Osteoblast (primary cell): ENCODE measurements at regions not wholly inside any gene's neighbourhood (a gene's known extent, or its start where the extent isn't known, plus 50 kb on each side); places are given as distances from the start of the nearest gene placed in this dataset.

Source experiments
- DNase-seq: peaks from one replicate; pipeline ENCODE4 v3.0.0; 2011; ENCODE audit warnings: low spot score, mixed read lengths; ENCODE audit not compliant: insufficient read length; ENCODE audit errors: missing footprints
- H2AFZ ChIP-seq: 2 replicates; pipeline ENCODE4 v1.6.0; 2011; ENCODE audit warnings: mild to moderate bottlenecking, low read length
- H3K27ac ChIP-seq: 2 replicates; pipeline ENCODE4 v1.5.1; 2011; ENCODE audit warnings: mild to moderate bottlenecking, low read depth, low read length, moderate library complexity
- H3K27me3 ChIP-seq: 2 replicates; pipeline ENCODE4 v1.6.0; 2012; ENCODE audit warnings: mild to moderate bottlenecking, control low read depth, inconsistent platforms, low read length, moderate library complexity; ENCODE audit not compliant: insufficient read depth
- H3K36me3 ChIP-seq: 2 replicates; pipeline ENCODE4 v1.5.1; 2011; ENCODE audit warnings: mild to moderate bottlenecking, low read length, control low read depth, moderate library complexity; ENCODE audit not compliant: insufficient read depth
- H3K4me1 ChIP-seq: 2 replicates; pipeline ENCODE4 v1.5.1; 2011; ENCODE audit warnings: mild to moderate bottlenecking, low read length, control low read depth, moderate library complexity; ENCODE audit not compliant: insufficient read depth
- H3K4me2 ChIP-seq: 2 replicates; pipeline ENCODE4 v1.6.0; 2011; ENCODE audit warnings: mild to moderate bottlenecking, low read length; ENCODE audit not compliant: insufficient read depth
- H3K4me3 ChIP-seq: fragments of 200-600 bp; sonication (generic); 3 replicates; pipeline ENCODE4 v1.5.1; 2012; ENCODE audit warnings: mild to moderate bottlenecking, low read length, inconsistent platforms; ENCODE audit not compliant: insufficient read depth
- H3K79me2 ChIP-seq: 2 replicates; pipeline ENCODE4 v1.6.0; 2012; ENCODE audit warnings: mild to moderate bottlenecking, low read length, control low read depth, inconsistent platforms; ENCODE audit not compliant: insufficient read depth
- H3K9me3 ChIP-seq: 2 replicates; pipeline ENCODE4 v1.5.1; 2011; ENCODE audit warnings: low read depth, low read length, control low read depth
- H4K20me1 ChIP-seq: 2 replicates; pipeline ENCODE4 v1.6.0; 2012; ENCODE audit warnings: mild to moderate bottlenecking, low read length, control low read depth; ENCODE audit not compliant: insufficient read depth
- TF ChIP-seq, protein P1 (sequence below): IDR thresholded peaks from 2 replicates; pipeline ENCODE4 v1.5.1; 2011; ENCODE audit warnings: mild to moderate bottlenecking, low read depth, low read length, moderate library complexity; ENCODE audit errors: extremely low read depth

DNA sequence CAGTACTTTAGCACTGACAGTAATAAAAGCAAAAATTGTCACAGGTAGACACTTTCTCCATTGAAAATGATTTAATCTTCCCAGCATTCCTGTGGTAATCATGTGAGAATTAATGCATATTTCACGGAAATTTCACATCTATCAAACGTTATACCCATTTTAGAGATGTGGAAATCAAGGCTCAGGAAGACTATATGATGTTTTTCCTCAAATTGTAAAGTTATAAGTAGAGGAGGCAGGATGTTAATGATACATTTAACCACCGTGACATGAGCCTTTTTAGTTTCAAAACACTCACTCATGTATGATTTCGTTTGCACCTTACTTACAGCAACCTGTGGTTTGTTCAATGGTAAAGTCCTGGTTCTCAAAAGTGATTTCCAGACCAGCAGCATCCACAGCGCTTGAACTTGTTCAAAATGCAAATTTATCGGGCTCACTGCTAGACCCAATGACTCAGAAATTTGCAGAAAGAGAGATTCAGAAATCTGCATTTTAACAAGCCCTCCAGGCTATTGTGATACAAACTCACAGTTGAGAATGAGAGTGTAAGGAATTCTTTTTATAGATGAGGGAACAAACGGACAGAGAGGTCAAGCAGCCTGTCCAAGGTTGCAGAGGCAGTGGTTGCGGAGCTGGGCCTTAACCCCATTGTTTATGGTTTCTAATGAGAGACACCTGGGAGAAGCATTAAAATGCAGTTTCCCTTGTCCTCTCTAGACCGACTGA is 654.8 kb upstream of the TBX3 start:
- no peak for DNase-seq
- Histone ChIP-seq H3K4me1 (peaks cover 14% of the 10 kb centered on the region), H3K27ac (no peak overlapping the region)

DNA sequence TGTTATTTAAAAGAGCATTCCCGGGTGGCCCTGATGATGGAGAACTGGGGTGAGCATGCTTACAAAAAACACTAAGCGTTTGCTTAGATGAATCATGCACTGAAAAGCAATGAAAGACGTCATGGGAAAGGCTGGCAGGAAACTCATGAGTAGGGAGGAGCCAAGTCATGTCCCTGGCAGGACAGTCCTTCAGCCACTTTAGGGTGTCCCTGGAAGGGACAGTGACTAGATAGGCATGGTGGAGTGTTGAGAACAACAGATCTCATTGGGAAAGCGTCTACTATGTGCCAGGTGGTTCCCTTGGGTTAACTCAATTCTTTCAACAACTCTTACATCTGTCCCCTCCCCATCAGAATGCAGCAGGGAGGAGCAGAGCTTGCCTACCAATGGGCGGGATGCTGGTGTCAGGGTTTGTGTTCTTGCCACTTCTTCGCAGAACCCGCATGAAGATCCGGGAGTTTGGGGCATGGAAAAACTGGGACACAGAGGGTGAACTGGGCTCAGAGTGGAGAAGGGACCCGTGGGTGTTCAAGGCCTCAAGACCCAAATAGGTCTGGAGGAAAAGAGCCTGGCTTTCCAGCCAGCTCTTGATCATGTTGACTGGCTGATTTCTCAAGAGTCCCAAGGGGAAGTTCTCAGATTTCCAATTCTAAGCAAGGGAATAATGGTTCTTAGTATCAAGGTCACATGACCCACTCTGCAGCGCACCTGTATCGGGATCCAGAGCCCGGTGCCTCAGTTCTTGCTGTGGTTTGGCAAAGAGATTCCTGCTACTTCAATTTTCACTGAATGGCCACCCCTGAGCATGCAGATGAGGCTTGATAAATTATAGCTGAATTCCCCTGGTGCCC is 653.9 kb upstream of the TBX3 start:
- peak; percentile 73 for DNase-seq
- Histone ChIP-seq H3K36me3 (no peaks in the 10 kb centered on the region), H3K4me1 (peaks cover 14% of the 10 kb centered on the region), H2AFZ (peak overlapping the region; percentile 24), H3K9me3 (no peaks in the 10 kb centered on the region), H3K4me3 (no peak overlapping the region), H3K79me2 (no peaks in the 10 kb centered on the region), H3K27me3 (no peaks in the 10 kb centered on the region), H3K4me2 (no peak overlapping the region), H3K27ac (peak overlapping the region; percentile 52), H4K20me1 (no peaks in the 10 kb centered on the region)
- TF ChIP-seq, protein P1, sequence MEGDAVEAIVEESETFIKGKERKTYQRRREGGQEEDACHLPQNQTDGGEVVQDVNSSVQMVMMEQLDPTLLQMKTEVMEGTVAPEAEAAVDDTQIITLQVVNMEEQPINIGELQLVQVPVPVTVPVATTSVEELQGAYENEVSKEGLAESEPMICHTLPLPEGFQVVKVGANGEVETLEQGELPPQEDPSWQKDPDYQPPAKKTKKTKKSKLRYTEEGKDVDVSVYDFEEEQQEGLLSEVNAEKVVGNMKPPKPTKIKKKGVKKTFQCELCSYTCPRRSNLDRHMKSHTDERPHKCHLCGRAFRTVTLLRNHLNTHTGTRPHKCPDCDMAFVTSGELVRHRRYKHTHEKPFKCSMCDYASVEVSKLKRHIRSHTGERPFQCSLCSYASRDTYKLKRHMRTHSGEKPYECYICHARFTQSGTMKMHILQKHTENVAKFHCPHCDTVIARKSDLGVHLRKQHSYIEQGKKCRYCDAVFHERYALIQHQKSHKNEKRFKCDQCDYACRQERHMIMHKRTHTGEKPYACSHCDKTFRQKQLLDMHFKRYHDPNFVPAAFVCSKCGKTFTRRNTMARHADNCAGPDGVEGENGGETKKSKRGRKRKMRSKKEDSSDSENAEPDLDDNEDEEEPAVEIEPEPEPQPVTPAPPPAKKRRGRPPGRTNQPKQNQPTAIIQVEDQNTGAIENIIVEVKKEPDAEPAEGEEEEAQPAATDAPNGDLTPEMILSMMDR, result no peak

More for the DNA sequence above, 654.8 kb upstream of the TBX3 start:
- no peaks in the 10 kb centered on the region for H4K20me1 ChIP-seq
- no peaks in the 10 kb centered on the region for H3K9me3 ChIP-seq
- no peaks in the 10 kb centered on the region for H3K27me3 ChIP-seq
- no peak overlapping the region for H2AFZ ChIP-seq
- H3K36me3 ChIP-seq, result no peaks in the 10 kb centered on the region
- TF ChIP-seq, protein P1, result no peak
- H3K4me2 ChIP-seq, result no peak overlapping the region
- H3K4me3 ChIP-seq, result no peak overlapping the region
- H3K79me2 ChIP-seq, result no peaks in the 10 kb centered on the region

DNA sequence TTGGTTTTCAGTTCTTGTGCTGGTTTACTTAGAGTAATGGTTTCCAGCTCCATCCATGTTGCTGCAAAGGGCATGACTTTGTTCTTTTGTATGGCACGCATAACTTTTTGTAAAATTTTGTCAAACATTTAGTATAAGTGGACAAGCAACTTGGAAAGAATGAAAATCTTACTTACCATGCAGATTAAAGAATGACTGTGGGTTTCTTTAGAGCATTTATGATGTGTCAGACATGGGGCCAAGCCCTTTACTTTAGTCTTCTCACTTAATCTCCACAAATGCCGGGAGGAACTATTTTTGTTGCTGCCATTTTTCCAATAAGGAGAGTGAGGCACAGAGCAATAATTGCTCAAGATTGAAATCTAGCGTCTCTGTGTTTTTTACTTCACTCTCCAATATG is 652.5 kb upstream of the TBX3 start:
- DNase-seq, result no peak
- TF ChIP-seq, protein P1, result no peak
- no peaks in the 10 kb centered on the region for H3K79me2 ChIP-seq
- H2AFZ ChIP-seq, result no peak overlapping the region
- peaks cover 8% of the 10 kb centered on the region for H3K4me1 ChIP-seq
- H3K9me3 ChIP-seq, result no peaks in the 10 kb centered on the region
- H3K4me2 ChIP-seq, result no peak overlapping the region
- no peaks in the 10 kb centered on the region for H4K20me1 ChIP-seq
- H3K27me3 ChIP-seq, result no peaks in the 10 kb centered on the region
- H3K27ac ChIP-seq, result no peak overlapping the region
- H3K4me3 ChIP-seq, result no peak overlapping the region
- H3K36me3 ChIP-seq, result no peaks in the 10 kb centered on the region

DNA sequence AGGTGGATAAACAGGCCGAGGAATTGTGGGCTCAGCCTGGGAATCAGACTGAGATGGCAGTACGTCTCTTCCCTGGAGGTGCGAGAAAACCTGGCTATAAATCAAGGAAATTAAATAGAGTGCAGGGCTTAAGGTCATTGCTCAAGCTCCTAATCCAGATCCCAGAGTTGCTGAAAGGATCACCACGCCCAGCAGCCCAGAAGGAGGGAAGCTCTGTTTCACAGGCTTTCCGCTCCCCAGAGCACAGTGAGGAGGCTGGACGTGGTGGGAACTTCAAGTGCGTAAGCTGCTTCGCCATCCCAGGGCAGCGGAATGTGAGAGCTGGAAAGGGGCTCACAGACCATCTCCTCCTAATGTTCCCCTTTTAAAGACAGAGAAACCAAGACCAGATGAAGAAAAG is 651.6 kb upstream of the TBX3 start:
- H3K36me3 ChIP-seq, result no peaks in the 10 kb centered on the region
- no peak for DNase-seq
- no peak overlapping the region for H3K4me2 ChIP-seq
- H3K27me3 ChIP-seq, result no peaks in the 10 kb centered on the region
- H2AFZ ChIP-seq, result no peak overlapping the region
- TF ChIP-seq, protein P1, result no peak
- H3K4me3 ChIP-seq, result no peak overlapping the region
- H3K9me3 ChIP-seq, result no peaks in the 10 kb centered on the region
- no peak overlapping the region for H3K27ac ChIP-seq
- H3K79me2 ChIP-seq, result no peaks in the 10 kb centered on the region
- H3K4me1 ChIP-seq, result no peaks in the 10 kb centered on the region
- H4K20me1 ChIP-seq, result no peaks in the 10 kb centered on the region
